Fibroblast of the aortic adventitia (primary cell): ENCODE measurements at regions not wholly inside any gene's neighbourhood (a gene's known extent, or its start where the extent isn't known, plus 50 kb on each side); places are given as distances from the start of the nearest gene placed in this dataset.

Source experiments
- DNase-seq: peaks from one replicate; pipeline ENCODE4 v3.0.0-alpha.2; 2010; ENCODE audit warnings: low read depth
- H3K4me3 ChIP-seq: 2 replicates; pipeline ENCODE4 v1.5.1; 2011; ENCODE audit warnings: low read depth, mild to moderate bottlenecking, control low read depth, low read length, moderate library complexity
- TF ChIP-seq, protein P1 (sequence below): IDR thresholded peaks from 2 replicates; pipeline ENCODE4 v1.5.1; 2011; ENCODE audit warnings: mild to moderate bottlenecking, low read length, control low read depth, inconsistent platforms; ENCODE audit not compliant: insufficient read depth

- DNase-seq: no peak
- H3K4me3 ChIP-seq: no peak overlapping the region
- TF ChIP-seq, protein P1, sequence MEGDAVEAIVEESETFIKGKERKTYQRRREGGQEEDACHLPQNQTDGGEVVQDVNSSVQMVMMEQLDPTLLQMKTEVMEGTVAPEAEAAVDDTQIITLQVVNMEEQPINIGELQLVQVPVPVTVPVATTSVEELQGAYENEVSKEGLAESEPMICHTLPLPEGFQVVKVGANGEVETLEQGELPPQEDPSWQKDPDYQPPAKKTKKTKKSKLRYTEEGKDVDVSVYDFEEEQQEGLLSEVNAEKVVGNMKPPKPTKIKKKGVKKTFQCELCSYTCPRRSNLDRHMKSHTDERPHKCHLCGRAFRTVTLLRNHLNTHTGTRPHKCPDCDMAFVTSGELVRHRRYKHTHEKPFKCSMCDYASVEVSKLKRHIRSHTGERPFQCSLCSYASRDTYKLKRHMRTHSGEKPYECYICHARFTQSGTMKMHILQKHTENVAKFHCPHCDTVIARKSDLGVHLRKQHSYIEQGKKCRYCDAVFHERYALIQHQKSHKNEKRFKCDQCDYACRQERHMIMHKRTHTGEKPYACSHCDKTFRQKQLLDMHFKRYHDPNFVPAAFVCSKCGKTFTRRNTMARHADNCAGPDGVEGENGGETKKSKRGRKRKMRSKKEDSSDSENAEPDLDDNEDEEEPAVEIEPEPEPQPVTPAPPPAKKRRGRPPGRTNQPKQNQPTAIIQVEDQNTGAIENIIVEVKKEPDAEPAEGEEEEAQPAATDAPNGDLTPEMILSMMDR: no peak
These were observed 238.1 kb upstream of the STS start for GRCh38 chrX:6909396-6909795.

GRCh38 chrX:6906608-6907007, 240.9 kb upstream of the STS start:
- TF ChIP-seq, protein P1: no peak
- no peak overlapping the region for H3K4me3 ChIP-seq
- no peak for DNase-seq

DNA sequence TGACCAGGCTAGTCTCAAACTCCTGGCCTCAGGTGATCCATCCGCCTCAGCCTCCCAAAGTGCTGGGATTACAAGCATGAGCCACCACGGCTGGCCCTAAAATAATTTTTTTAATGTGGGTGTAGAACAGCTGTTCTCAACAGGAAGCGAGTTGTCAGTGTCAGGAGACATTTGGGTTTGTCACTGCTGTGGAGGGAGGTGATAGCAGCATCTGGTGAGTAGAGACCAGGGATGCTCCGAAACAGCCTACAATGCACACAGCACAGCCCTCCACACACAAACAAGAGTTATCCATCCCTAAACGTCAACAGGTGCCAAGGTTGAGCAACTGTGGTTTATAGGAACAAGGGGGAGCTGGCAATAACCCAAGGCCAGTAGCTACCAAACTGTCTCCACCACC, 243.4 kb upstream of the STS start:
- TF ChIP-seq, protein P1: no peak
- DNase-seq: no peak
- no peak overlapping the region for H3K4me3 ChIP-seq

- H3K4me3 ChIP-seq: no peak overlapping the region
- TF ChIP-seq, protein P1: no peak
- no peak for DNase-seq
These were observed 249.1 kb upstream of the STS start for GRCh38 chrX:6898371-6898770.

- DNase-seq: no peak
- TF ChIP-seq, protein P1: no peak
These were observed 256.1 kb upstream of the STS start for GRCh38 chrX:6891404-6891803.

DNA sequence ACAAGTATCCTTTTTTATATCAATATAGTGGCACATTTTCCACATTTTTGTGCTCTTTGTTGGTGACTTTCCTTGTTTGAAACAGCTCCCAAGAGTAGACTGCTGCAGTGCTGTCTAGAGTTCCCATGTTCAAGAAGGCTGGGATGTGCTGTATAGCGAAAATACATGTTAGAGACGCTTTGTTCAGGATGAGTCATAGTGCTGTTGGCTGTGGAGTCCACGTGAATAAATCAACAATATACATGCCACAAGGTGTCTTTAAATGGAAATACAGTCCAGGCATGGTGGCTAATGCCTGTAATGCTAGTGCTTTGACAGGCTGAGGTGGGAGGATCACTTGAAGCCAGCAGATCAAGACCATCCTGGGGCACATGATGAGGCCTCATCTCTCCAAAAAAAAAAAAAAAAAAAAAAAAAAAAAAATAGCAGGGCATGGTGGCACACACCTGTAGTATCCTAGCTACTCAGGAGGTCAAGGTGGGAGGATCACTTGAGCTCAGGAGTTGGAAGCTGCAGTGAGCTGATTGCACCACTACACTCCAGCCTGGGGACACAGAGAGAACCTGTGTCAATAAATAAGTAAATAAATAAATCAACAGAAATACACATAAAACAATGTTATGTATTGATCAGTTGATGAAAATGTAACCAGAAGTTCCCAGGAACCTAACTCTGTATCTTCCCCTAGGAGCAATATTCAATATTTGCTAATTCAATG, 256.8 kb upstream of the STS start:
- no peak overlapping the region for H3K4me3 ChIP-seq
- TF ChIP-seq, protein P1: no peak
- no peak for DNase-seq

More at GRCh38 chrX:6891404-6891803, 256.1 kb upstream of the STS start:
- H3K4me3 ChIP-seq: no peak overlapping the region

GRCh38 chrX:6885909-6886308, 261.6 kb upstream of the STS start:
- H3K4me3 ChIP-seq: no peak overlapping the region
- no peak for DNase-seq
- TF ChIP-seq, protein P1: no peak
